ENCODE measurements at regions not wholly inside any gene's neighbourhood (a gene's known extent, or its start where the extent isn't known, plus 50 kb on each side); places are given as distances from the start of the nearest gene placed in this dataset.

DNA sequence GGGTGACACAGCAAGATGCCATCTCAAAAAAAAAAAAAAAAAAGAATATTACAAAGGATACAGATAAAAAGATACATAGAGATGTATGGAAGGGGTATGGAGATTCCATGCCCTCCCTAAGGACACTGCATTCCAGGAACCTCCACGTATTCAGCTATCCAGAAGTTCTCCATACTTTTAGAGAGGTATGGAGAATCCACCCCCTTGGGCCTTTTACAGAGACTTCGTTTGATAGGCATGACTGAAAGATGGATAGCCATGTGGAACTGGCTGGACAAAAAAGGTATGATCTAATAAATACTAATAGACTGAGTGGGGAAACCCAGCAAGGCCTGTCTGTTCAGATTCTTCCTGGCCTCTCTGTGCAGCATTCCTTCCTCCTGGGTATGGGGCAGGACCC is 56.6 kb upstream of the DMRT1 start:
- H3K27me3 Mint-ChIP-seq (ENCODE audit: insufficient read depth, low read depth, poor library complexity): peaks cover under 1% of the 10 kb centered on the region
- H3K4me1 Mint-ChIP-seq: peaks cover 21% of the 10 kb centered on the region
- H3K36me3 ChIP-seq (ENCODE audit: insufficient read depth): no peaks in the 10 kb centered on the region
- no peaks in the 10 kb centered on the region for H3K27me3 ChIP-seq (ENCODE audit: insufficient read depth)
- no peak overlapping the region for H3K27ac Mint-ChIP-seq
- no peaks in the 10 kb centered on the region for H3K9me3 Mint-ChIP-seq
- no peaks in the 10 kb centered on the region for H3K79me2 ChIP-seq (replicated peaks; ENCODE audit: insufficient read depth)
- H3K4me2 ChIP-seq: no peak overlapping the region
- no peaks in the 10 kb centered on the region for H3K9me2 ChIP-seq (ENCODE audit: insufficient read depth)
- no peak overlapping the region for H2AFZ ChIP-seq
- H3K27ac ChIP-seq (ENCODE audit: low read depth): no peak overlapping the region
- ATAC-seq: no peak
- no peaks in the 10 kb centered on the region for H3F3A ChIP-seq (replicated peaks; ENCODE audit: low read depth)
- peaks cover 24% of the 10 kb centered on the region for H3K4me1 ChIP-seq (ENCODE audit: insufficient read depth)
- no peak overlapping the region for H3K4me3 Mint-ChIP-seq
- H3K36me3 Mint-ChIP-seq (ENCODE audit: low read depth): no peaks in the 10 kb centered on the region; the same call in 2 of the 3 replicates
- TF ChIP-seq ZNF331 (CRISPR knock-in tag; IDR thresholded peaks at IDR 0.05; ENCODE audit: low read depth) (no peak), JUNB (IDR thresholded peaks at IDR 0.05; ENCODE audit: unreplicated experiment) (no peak), ZNF114 (CRISPR knock-in tag; IDR thresholded peaks at IDR 0.05) (no peak), NANOG (IDR thresholded peaks at IDR 0.05; ENCODE audit: borderline replicate concordance) (no peak), CREB1 (CRISPR knock-in tag; IDR thresholded peaks at IDR 0.05; ENCODE audit: low read depth) (no peak), STAT1 (IDR thresholded peaks at IDR 0.05; ENCODE audit: unreplicated experiment) (no peak), POLR2AphosphoS5 (IDR thresholded peaks at IDR 0.05; ENCODE audit: low read depth) (no peak)
- TF ChIP-seq, protein P1, sequence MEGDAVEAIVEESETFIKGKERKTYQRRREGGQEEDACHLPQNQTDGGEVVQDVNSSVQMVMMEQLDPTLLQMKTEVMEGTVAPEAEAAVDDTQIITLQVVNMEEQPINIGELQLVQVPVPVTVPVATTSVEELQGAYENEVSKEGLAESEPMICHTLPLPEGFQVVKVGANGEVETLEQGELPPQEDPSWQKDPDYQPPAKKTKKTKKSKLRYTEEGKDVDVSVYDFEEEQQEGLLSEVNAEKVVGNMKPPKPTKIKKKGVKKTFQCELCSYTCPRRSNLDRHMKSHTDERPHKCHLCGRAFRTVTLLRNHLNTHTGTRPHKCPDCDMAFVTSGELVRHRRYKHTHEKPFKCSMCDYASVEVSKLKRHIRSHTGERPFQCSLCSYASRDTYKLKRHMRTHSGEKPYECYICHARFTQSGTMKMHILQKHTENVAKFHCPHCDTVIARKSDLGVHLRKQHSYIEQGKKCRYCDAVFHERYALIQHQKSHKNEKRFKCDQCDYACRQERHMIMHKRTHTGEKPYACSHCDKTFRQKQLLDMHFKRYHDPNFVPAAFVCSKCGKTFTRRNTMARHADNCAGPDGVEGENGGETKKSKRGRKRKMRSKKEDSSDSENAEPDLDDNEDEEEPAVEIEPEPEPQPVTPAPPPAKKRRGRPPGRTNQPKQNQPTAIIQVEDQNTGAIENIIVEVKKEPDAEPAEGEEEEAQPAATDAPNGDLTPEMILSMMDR (conservative IDR thresholded peaks at IDR 0.05; ENCODE audit: low read depth in 2 of 2): no peak
- TF ChIP-seq, protein P2, sequence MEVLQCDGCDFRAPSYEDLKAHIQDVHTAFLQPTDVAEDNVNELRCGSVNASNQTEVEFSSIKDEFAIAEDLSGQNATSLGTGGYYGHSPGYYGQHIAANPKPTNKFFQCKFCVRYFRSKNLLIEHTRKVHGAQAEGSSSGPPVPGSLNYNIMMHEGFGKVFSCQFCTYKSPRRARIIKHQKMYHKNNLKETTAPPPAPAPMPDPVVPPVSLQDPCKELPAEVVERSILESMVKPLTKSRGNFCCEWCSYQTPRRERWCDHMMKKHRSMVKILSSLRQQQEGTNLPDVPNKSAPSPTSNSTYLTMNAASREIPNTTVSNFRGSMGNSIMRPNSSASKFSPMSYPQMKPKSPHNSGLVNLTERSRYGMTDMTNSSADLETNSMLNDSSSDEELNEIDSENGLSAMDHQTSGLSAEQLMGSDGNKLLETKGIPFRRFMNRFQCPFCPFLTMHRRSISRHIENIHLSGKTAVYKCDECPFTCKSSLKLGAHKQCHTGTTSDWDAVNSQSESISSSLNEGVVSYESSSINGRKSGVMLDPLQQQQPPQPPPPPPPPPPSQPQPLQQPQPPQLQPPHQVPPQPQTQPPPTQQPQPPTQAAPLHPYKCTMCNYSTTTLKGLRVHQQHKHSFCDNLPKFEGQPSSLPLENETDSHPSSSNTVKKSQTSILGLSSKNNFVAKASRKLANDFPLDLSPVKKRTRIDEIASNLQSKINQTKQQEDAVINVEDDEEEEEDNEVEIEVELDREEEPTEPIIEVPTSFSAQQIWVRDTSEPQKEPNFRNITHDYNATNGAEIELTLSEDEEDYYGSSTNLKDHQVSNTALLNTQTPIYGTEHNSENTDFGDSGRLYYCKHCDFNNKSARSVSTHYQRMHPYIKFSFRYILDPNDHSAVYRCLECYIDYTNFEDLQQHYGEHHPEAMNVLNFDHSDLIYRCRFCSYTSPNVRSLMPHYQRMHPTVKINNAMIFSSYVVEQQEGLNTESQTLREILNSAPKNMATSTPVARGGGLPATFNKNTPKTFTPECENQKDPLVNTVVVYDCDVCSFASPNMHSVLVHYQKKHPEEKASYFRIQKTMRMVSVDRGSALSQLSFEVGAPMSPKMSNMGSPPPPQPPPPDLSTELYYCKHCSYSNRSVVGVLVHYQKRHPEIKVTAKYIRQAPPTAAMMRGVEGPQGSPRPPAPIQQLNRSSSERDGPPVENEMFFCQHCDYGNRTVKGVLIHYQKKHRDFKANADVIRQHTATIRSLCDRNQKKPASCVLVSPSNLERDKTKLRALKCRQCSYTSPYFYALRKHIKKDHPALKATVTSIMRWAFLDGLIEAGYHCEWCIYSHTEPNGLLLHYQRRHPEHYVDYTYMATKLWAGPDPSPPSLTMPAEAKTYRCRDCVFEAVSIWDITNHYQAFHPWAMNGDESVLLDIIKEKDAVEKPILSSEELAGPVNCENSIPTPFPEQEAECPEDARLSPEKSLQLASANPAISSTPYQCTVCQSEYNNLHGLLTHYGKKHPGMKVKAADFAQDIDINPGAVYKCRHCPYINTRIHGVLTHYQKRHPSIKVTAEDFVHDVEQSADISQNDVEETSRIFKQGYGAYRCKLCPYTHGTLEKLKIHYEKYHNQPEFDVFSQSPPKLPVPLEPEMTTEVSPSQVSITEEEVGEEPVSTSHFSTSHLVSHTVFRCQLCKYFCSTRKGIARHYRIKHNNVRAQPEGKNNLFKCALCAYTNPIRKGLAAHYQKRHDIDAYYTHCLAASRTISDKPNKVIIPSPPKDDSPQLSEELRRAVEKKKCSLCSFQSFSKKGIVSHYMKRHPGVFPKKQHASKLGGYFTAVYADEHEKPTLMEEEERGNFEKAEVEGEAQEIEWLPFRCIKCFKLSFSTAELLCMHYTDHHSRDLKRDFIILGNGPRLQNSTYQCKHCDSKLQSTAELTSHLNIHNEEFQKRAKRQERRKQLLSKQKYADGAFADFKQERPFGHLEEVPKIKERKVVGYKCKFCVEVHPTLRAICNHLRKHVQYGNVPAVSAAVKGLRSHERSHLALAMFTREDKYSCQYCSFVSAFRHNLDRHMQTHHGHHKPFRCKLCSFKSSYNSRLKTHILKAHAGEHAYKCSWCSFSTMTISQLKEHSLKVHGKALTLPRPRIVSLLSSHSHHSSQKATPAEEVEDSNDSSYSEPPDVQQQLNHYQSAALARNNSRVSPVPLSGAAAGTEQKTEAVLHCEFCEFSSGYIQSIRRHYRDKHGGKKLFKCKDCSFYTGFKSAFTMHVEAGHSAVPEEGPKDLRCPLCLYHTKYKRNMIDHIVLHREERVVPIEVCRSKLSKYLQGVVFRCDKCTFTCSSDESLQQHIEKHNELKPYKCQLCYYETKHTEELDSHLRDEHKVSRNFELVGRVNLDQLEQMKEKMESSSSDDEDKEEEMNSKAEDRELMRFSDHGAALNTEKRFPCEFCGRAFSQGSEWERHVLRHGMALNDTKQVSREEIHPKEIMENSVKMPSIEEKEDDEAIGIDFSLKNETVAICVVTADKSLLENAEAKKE (CRISPR knock-in tag; IDR thresholded peaks at IDR 0.05): no peak
- TF ChIP-seq, protein P3, sequence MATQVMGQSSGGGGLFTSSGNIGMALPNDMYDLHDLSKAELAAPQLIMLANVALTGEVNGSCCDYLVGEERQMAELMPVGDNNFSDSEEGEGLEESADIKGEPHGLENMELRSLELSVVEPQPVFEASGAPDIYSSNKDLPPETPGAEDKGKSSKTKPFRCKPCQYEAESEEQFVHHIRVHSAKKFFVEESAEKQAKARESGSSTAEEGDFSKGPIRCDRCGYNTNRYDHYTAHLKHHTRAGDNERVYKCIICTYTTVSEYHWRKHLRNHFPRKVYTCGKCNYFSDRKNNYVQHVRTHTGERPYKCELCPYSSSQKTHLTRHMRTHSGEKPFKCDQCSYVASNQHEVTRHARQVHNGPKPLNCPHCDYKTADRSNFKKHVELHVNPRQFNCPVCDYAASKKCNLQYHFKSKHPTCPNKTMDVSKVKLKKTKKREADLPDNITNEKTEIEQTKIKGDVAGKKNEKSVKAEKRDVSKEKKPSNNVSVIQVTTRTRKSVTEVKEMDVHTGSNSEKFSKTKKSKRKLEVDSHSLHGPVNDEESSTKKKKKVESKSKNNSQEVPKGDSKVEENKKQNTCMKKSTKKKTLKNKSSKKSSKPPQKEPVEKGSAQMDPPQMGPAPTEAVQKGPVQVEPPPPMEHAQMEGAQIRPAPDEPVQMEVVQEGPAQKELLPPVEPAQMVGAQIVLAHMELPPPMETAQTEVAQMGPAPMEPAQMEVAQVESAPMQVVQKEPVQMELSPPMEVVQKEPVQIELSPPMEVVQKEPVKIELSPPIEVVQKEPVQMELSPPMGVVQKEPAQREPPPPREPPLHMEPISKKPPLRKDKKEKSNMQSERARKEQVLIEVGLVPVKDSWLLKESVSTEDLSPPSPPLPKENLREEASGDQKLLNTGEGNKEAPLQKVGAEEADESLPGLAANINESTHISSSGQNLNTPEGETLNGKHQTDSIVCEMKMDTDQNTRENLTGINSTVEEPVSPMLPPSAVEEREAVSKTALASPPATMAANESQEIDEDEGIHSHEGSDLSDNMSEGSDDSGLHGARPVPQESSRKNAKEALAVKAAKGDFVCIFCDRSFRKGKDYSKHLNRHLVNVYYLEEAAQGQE (IDR thresholded peaks at IDR 0.05; ENCODE audit: unreplicated experiment): no peak
- no peak overlapping the region for H3K4me3 ChIP-seq
- no peaks in the 10 kb centered on the region for H4K20me1 ChIP-seq (replicated peaks; ENCODE audit: insufficient read depth)
- DNase-seq (ENCODE audit: low spot score): no peak

Measured in GM23338 (cell line).